Nephron (organoid): ENCODE measurements at regions not wholly inside any gene's neighbourhood (a gene's known extent, or its start where the extent isn't known, plus 50 kb on each side); places are given as distances from the start of the nearest gene placed in this dataset.

Source experiments
- H3K27ac Mint-ChIP-seq, 3 experiments: 2 replicates each; pipeline ENCODE4 v1.8.0; 2020; ENCODE audit warnings: mixed read lengths in 3 of 3, mild to moderate bottlenecking in 2 of 3, moderate library complexity in 1 of 3
- H3K27me3 Mint-ChIP-seq: 2 replicates; pipeline ENCODE4 v1.8.0; 2021; ENCODE audit warnings: low read depth, mild to moderate bottlenecking, moderate library complexity, mixed read lengths
- H3K36me3 Mint-ChIP-seq: 2 replicates; pipeline ENCODE4 v1.8.0; 2020; ENCODE audit warnings: low read depth, mixed read lengths
- H3K4me1 Mint-ChIP-seq: 2 replicates; pipeline ENCODE4 v1.8.0; 2020; ENCODE audit warnings: mixed read lengths
- H3K4me3 Mint-ChIP-seq, 3 experiments: 2 replicates each; pipeline ENCODE4 v1.8.0; 2020; ENCODE audit warnings: mild to moderate bottlenecking in 3 of 3, mixed read lengths in 3 of 3, moderate library complexity in 2 of 3
- H3K9me3 Mint-ChIP-seq: 2 replicates; pipeline ENCODE4 v1.8.0; 2020; ENCODE audit warnings: mixed read lengths
- CTCF ChIP-seq, 3 experiments: fragments of 200-600 bp; sonication (generic); IDR thresholded peaks; one replicate each; pipeline ENCODE4 v1.5.0; 2021; ENCODE audit warnings: antibody characterized with exemption in 3 of 3; ENCODE audit not compliant: unreplicated experiment in 3 of 3

GRCh38 chr3:148582126-148582525 lies 115.6 kb upstream of the AGTR1 start:
- Mint-ChIP-seq H3K27me3 (no peaks in the 10 kb centered on the region), H3K4me3 (no peak overlapping the region), H3K36me3 (no peaks in the 10 kb centered on the region)

GRCh38 chr3:148583793-148584192 lies 113.9 kb upstream of the AGTR1 start:
- TF ChIP-seq CTCF (IDR thresholded peaks at IDR 0.05; ENCODE audit: unreplicated experiment in 3 of 3) = no peak
- H3K4me3 Mint-ChIP-seq = no peak overlapping the region
- no peak overlapping the region for H3K27ac Mint-ChIP-seq
- no peaks in the 10 kb centered on the region for H3K4me1 Mint-ChIP-seq
- no peaks in the 10 kb centered on the region for H3K36me3 Mint-ChIP-seq
- H3K27me3 Mint-ChIP-seq = no peaks in the 10 kb centered on the region
- no peaks in the 10 kb centered on the region for H3K9me3 Mint-ChIP-seq

More at GRCh38 chr3:148582126-148582525, 115.6 kb upstream of the AGTR1 start:
- Mint-ChIP-seq H3K9me3 (no peaks in the 10 kb centered on the region), H3K27ac (no peak overlapping the region), H3K4me1 (no peaks in the 10 kb centered on the region)
- TF ChIP-seq CTCF (IDR thresholded peaks at IDR 0.05; ENCODE audit: unreplicated experiment in 3 of 3) = no peak

- Mint-ChIP-seq H3K4me1 (no peaks in the 10 kb centered on the region), H3K9me3 (no peaks in the 10 kb centered on the region), H3K27ac (no peak overlapping the region), H3K4me3 (no peak overlapping the region), H3K27me3 (no peaks in the 10 kb centered on the region), H3K36me3 (no peaks in the 10 kb centered on the region)
- no peak for TF ChIP-seq CTCF (IDR thresholded peaks at IDR 0.05; ENCODE audit: unreplicated experiment in 3 of 3)
Measured at GRCh38 chr3:148584438-148584837, 113.3 kb upstream of the AGTR1 start.

GRCh38 chr3:148585671-148586379 lies 111.9 kb upstream of the AGTR1 start:
- H3K27me3 Mint-ChIP-seq = no peaks in the 10 kb centered on the region
- no peaks in the 10 kb centered on the region for H3K4me1 Mint-ChIP-seq
- H3K9me3 Mint-ChIP-seq = peaks cover under 1% of the 10 kb centered on the region
- H3K27ac Mint-ChIP-seq = no peak overlapping the region
- no peaks in the 10 kb centered on the region for H3K36me3 Mint-ChIP-seq
- H3K4me3 Mint-ChIP-seq = no peak overlapping the region
- TF ChIP-seq CTCF (IDR thresholded peaks at IDR 0.05; ENCODE audit: unreplicated experiment in 3 of 3) = no peak

GRCh38 chr3:148588291-148588690 lies 109.4 kb upstream of the AGTR1 start:
- Mint-ChIP-seq H3K27me3 (no peaks in the 10 kb centered on the region), H3K27ac (no peak overlapping the region), H3K36me3 (no peaks in the 10 kb centered on the region), H3K9me3 (peaks cover 2% of the 10 kb centered on the region), H3K4me3 (no peak overlapping the region), H3K4me1 (no peaks in the 10 kb centered on the region)
- no peak for TF ChIP-seq CTCF (IDR thresholded peaks at IDR 0.05; ENCODE audit: unreplicated experiment in 3 of 3)

- H3K9me3 Mint-ChIP-seq = peaks cover 2% of the 10 kb centered on the region
- H3K4me3 Mint-ChIP-seq = no peak overlapping the region
- H3K27me3 Mint-ChIP-seq = no peaks in the 10 kb centered on the region
- H3K36me3 Mint-ChIP-seq = no peaks in the 10 kb centered on the region
- H3K4me1 Mint-ChIP-seq = no peaks in the 10 kb centered on the region
- H3K27ac Mint-ChIP-seq = no peak overlapping the region
- no peak for TF ChIP-seq CTCF (IDR thresholded peaks at IDR 0.05; ENCODE audit: unreplicated experiment in 3 of 3)
Measured at GRCh38 chr3:148591525-148591924, 106.2 kb upstream of the AGTR1 start.
